ENCODE measurements at regions not wholly inside any gene's neighbourhood (a gene's known extent, or its start where the extent isn't known, plus 50 kb on each side); places are given as distances from the start of the nearest gene placed in this dataset.
A peak's percentile ranks its signal among the peaks of the same experiment; 100 is the strongest.

DNA sequence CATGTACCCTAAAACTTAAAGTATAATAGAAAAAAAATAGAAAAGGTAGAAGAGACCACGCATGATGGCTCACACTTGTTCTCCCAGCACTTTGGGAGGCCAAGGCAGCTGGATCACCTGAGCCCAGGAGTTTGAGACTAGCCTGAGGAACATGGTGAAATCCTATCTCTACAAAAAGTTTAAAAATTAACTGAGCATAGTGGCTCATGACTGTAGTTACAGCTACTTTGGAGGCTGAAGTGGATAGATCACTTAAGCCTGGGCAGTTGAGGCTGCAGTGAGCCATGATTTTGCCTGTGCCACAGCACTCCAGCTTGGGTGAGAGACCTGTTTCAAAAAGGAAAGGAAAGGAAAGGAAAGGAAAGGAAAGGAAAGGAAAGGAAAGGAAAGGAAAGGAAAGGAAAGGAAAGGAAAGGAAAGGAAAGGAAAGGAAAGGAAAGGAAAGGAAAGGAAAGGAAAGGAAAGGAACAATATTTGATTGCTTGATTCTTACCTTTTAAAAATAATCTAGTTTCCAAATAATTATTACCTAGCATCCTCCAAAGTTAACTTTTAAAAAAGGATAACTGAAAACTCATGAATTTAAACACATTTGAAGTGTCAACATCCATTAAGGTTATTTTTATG, 99.9 kb upstream of the PAX6 start:
- DNase-seq (ENCODE audit: low read depth in 2 of 3, low spot score in 2 of 3), result no peak

- DNase-seq (ENCODE audit: low read depth in 2 of 3, low spot score in 2 of 3), result no peak
Measured at GRCh38 chr11:31903225-31904074, 92.3 kb upstream of the PAX6 start.

- no peak for DNase-seq (ENCODE audit: low read depth in 2 of 3, low spot score in 2 of 3)
Measured at GRCh38 chr11:31902706-31903105, 91.6 kb upstream of the PAX6 start.

DNA sequence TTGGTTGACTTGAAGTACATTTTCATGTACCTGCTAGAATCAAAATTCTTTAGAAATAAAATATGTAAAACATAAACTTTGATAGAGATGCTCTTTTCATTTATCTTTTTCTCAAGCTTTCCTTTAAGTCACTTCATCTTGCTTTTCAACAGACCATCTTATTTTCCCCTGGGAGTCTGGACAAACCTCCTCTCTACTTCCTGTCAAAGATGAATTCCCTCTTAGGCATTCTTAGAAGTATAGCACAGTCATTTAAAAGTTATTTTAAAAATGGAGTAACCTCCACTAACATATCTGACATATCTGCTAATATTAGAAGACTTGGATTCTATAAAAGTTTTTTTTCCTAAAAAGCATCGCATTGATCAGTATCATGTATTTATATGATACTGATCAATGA, 84.8 kb upstream of the PAX6 start:
- no peak for DNase-seq (ENCODE audit: low read depth in 2 of 3, low spot score in 2 of 3)

- DNase-seq (ENCODE audit: low read depth in 2 of 3, low spot score in 2 of 3), result no peak
Measured at GRCh38 chr11:31887180-31887579, 76.1 kb upstream of the PAX6 start.

- no peak for DNase-seq (ENCODE audit: low read depth in 2 of 3, low spot score in 2 of 3)
Measured at GRCh38 chr11:31884080-31884479, 73.0 kb upstream of the PAX6 start.

DNA sequence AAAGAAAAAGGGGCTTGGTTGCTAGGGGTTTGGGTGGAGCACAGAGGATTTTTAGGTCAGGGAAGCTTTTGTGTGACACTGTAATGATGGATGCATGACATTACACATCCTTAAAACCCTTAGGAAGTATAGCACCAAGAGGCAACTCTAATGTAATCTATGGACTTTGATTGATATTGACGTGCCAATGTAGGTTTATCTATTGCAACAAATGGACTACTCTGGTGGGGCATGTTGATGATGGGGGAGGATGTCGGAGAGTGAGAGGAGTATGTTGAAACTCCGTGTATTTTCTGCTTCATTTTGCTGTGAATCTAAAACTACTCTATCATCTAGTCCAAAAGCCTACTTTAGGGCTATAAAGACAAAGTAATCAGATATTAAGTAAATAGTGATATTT, 72.3 kb upstream of the PAX6 start:
- no peak for DNase-seq (ENCODE audit: low read depth in 2 of 3, low spot score in 2 of 3)

DNA sequence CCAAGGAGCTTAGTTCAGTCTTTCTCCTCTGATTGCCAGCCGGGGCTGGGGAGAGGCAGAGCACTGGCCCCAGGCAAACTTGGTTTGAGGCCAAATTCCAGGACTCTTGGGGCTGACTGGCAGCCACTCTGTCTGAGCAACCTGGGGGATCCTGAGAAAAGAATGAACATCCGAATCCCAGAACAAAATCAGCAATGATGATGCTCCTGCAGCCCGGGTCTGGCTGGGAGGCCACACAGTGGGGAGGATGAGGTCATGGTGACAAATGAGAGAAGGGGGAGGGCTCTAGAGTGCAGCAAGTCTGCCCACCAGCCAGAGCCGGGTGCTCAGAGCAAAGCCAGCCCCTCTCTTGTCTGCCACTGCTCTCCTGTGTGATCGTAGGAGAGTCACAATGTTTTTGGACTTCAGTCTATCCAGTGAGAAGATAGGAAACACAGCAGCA, 71.8 kb upstream of the PAX6 start:
- no peak for DNase-seq (ENCODE audit: low read depth in 2 of 3, low spot score in 2 of 3)

GRCh38 chr11:31881825-31882224, 70.7 kb upstream of the PAX6 start:
- no peak for DNase-seq (ENCODE audit: low read depth in 2 of 3, low spot score in 2 of 3)

- no peak for DNase-seq (ENCODE audit: low read depth in 2 of 3, low spot score in 2 of 3)
Measured at GRCh38 chr11:31879681-31880080, 68.6 kb upstream of the PAX6 start.

DNA sequence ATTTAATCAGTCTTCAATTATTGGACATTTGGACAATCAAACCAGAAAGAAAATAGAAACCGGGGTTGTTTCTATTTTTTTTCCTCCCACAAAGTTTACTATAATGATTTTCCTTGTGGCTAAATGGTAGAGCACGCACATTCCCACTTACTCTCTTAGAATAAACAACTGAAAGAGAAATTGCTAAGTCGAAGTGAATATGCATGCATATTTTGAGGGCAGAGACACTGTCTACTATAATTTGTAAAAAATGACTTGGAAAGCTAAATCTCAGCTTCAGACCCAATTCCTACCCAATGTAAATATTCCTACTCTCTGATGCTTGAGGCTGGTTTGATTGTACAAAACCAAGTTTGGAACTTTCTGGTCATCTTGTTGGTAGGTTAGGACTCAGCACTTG, 66.7 kb upstream of the PAX6 start:
- no peak for DNase-seq (ENCODE audit: low read depth in 2 of 3, low spot score in 2 of 3)

DNA sequence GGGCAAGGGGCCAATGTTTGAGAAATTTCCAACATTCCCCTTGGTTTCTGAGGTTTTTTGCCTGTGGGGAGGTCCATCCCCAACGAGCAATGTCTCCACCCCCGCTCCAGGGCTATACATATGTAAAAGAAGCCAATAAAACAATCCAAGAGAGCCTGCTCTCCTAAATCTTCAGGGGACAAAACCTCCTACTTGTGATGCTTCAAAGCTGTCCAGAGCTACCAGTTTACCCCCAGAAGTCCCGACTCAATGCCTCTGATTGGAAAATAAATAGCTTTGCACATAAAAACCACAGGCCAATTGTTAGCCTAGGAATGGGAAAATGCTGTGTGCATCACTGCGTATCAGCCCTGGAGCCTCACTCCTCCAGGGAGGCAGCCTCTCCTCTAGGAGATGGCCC, 66.0 kb upstream of the PAX6 start:
- DNase-seq (ENCODE audit: low read depth in 2 of 3, low spot score in 2 of 3), result no peak

- no peak for DNase-seq (ENCODE audit: low read depth in 2 of 3, low spot score in 2 of 3)
Measured at GRCh38 chr11:31875866-31876560, 64.9 kb upstream of the PAX6 start.

- DNase-seq (ENCODE audit: low read depth in 2 of 3, low spot score in 2 of 3), result no peak
Measured at GRCh38 chr11:31874631-31875191, 63.6 kb upstream of the PAX6 start.

- DNase-seq (ENCODE audit: low read depth in 2 of 3, low spot score in 2 of 3), result no peak
Measured at GRCh38 chr11:31873124-31873523, 62.0 kb upstream of the PAX6 start.

DNA sequence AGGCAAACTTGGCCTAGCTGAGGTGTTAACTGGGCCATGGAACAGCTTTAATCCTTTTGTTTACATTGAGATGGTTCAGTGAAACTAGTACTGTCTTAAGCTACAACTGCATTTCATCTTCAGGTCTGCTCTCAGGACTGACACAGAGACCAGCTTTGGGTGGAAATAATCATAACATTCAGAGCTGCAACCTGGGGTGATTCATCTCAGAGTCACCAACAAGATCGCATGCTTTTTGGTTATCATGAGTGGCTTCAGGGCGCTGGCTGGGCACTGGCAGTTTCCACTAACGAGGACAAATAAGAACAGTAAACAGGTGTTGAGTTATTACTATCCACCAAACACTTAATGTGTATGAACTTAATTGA, 60.9 kb upstream of the PAX6 start:
- no peak for DNase-seq (ENCODE audit: low read depth in 2 of 3, low spot score in 2 of 3)

- no peak for DNase-seq (ENCODE audit: low read depth in 2 of 3, low spot score in 2 of 3)
Measured at GRCh38 chr11:31871310-31872075, 60.4 kb upstream of the PAX6 start.

GRCh38 chr11:31870609-31871309, 59.6 kb upstream of the PAX6 start:
- peak in 1 of 3 experiments; percentile 3 for DNase-seq (ENCODE audit: low read depth in 2 of 3, low spot score in 2 of 3)

DNA sequence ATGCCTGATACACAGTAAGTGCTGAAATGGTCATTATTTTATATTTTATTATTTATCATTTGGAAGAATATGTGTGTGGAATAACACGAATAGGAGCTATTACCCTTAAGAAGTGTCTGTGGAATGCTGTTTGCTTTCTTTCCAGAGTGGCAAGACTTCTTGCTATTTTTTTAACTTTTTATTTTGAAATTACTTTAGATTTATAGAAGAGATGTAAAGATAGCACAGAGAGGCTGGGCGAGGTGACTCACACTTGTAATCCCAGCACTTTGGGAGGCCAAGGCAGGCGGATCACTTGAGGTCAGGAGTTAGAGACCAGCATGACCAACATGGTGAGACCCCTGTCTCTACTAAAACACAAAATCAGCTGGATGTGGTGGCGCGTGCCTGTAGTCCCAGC, 58.9 kb upstream of the PAX6 start:
- DNase-seq (ENCODE audit: low read depth in 2 of 3, low spot score in 2 of 3), result no peak

- no peak for DNase-seq (ENCODE audit: low read depth in 2 of 3, low spot score in 2 of 3)
Measured at GRCh38 chr11:31865606-31866300, 54.6 kb upstream of the PAX6 start.

Data from activated CD8-positive, alpha-beta memory T cell treated with anti-CD3 and anti-CD28 coated beads for 48 hours (primary cell).